ENCODE measurements at regions not wholly inside any gene's neighbourhood (a gene's known extent, or its start where the extent isn't known, plus 50 kb on each side); places are given as distances from the start of the nearest gene placed in this dataset.

DNA sequence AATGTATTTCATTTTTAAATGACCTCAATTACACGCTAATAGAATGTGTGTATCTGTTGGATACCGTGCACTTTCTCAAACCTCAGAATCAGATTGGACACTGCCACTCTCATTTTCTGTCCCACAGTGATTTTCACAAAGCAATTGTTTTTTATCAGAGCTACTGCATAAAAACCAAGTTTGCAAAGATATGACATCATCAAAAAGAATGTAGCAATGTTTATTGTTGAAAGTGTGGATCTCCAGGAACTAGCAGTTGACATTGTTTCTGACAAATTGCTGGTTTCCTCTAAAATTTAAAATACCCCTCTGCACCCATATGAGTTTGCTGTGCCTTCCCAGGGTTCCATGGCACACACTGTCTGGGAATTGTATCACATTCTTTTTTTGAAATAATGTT lies 362.7 kb upstream of the DDI1 start:
- DNase-seq = no peak

DNA sequence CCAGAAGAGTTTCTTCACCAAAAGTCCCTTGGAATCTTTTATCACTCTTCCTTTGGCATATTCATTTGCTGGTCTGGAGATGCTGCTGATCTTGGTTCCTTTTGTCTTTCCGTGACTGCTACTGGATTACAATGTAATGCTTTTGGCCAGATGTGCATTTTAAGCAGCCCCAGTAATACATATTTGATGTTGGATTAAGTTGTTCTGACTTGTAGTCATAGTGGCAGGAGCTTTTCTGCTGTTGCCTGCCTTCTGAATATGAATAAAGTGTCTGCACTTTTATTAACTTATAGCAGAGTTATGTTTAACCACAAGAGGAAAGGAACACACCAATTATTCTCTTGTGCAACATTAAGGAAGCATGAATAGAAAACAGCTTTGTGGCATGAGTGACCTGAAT lies 360.0 kb upstream of the DDI1 start:
- DNase-seq = no peak

DNA sequence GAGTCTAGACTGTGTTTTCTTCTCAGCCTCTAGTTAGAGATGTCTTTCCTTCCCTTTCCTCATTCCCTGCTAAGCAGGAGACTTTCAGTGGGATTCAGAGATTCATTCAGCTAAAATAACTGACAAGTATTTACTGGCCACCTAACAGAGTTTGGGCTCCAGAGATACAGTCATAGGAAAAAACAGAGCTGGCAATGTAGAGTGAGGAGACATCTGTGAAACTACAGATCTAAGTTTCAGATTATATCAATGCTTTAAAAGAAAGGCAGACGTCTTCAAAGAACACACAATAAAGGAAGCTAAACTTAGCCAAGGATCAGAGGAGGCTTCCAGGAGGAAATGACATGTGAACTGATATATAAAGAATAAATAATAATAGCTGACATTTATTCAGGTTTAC lies 355.6 kb upstream of the DDI1 start:
- no peak for DNase-seq

DNA sequence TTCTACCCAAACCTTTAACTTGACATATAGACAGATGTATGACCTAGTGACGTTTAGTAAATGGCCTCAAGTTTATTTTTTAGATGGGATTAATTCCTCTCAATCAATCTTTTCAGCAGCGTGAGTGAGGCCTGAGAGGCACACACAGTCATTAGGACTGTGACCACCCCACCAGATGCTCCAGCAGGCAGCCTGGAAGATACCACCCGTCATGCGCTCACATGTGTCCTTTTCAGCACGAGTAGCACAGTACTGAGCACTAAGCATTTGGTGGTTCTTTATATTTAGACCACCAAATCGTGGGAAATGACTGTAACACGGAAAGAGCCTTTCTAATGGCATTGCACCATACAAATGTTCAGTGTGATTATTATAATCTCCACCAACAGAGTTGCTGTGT lies 354.6 kb upstream of the DDI1 start:
- DNase-seq = no peak

DNA sequence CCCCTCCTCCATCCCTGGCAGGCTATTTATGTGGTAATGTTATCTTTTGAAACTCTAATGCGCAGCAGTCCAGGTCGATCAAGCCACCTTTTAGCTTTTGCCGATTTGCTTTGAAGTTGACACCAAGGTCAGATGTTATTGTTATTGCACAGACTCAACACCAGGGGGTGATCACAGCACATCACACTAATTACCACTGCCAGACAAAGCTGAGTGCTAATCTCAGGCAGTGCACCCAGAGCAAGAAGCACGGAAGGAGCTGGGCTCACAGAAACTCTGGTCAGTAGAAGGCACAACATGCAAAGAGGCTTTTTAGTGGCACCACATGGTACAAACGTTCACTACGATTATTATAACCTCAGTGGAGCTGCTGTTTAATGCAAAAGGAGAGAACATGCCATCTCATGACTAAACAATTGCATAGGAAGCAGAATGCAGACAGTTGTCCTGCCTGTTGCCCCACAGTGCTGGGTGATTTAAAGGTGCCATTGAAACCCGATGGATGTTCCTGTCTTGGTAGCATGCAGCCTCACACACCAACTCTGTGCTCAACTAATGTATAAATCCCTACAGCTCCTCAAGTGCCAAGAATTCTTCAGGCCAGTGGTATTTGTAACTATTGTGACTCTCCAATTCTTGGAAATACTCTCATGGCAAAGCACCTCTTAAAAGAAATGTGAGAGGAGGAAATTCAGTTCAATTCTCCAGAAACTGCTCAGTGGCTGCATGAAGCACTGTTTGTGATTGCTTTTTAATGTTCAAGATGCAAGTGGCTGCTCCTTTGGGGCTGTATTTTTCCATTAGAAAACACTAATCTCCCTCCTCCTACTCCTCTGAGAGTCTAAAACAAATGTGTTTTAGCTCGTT lies 353.9 kb upstream of the DDI1 start:
- peak; percentile 2 to 5 for DNase-seq

DNA sequence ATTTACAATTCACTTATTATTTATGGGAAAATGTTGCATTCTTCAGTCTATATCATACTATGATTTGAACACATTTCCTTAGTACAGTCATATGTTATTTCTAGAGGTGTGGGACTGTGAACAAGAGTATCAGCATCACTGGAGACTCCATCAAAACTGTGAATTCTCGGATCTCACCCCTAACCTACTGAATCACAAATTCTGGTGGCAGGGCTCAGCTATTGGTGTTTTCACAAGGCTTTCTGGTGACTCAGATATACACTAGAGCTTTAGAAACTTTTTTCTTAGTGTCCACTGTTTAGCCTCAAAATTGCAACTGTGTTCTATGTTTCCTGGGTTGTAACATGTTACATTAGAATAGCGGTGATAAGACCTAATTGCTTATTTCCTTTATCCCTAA lies 352.9 kb upstream of the DDI1 start:
- no peak for DNase-seq

DNA sequence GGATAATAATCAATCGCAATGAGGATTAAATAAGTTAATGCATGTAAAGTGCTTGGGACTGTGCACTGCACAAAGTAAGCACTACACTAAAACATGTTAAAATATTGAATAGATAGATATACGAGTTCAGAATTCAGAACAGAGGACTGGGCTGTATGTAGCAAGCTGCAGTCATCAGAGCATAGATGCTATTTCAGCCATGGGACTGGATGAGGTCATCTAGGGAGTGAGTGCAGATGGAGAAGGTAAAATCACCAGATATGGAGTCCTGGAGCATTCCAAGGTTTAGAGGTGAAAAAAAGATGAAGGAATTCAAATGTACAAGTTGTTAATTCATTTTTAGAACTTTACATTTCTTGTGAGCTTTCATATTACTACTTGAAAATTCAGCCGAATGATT lies 347.5 kb upstream of the DDI1 start:
- DNase-seq = no peak

DNA sequence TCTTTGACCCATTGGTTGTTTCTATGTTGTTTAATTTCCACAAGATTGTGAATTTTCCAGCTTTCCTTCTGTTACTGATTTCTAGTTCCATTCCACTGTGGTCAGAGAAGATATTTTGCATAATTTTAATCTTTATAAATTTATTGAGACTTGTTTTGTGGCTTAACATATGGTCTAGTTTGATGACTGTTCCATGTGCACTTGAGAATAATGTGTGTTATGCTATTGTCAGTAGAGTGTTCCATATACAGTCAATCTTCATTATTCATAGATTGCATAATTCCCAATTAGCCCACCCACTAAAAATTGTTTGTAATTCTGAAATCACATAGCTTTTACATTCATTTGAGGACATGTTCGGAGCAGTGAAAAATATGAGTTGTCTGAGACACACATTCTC lies 346.1 kb upstream of the DDI1 start:
- no peak for DNase-seq

DNA sequence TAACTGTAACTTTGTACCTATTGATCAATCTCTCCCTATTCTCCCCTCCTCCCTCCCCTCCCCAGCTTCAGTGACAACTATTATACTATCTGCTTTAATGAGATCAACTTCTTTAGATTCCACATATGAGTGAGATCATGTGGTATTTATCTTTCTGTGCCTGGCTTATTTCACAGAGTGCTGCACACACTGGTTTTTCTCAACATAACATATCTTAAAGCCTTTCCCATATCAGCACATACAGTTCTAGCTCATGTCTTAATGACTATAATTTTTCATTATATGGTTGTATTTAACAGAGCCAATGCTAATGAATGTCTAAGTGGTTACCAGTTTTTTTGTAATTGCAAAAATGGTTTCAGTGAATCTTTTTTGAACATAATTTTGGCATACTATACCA lies 340.3 kb upstream of the DDI1 start:
- no peak for DNase-seq

DNA sequence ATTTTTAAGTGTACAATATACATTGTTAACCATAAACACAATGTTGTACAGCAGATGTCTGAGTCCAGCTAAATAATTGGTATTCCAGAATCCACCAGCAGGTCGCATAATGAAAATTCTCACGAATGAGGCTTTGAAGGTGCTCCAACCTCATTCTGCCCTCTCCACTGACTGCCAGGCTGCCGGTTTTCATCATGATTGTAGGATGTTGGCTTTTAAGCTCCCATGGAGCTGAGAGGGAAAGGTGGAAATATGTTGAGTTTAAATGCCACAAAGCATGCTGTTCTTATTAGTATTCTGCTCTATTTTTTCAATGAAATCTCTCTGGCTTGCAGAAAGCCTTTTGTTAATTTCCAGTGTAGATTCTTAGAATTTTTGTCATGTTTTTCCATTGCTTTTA lies 337.2 kb upstream of the DDI1 start:
- DNase-seq = no peak

DNA sequence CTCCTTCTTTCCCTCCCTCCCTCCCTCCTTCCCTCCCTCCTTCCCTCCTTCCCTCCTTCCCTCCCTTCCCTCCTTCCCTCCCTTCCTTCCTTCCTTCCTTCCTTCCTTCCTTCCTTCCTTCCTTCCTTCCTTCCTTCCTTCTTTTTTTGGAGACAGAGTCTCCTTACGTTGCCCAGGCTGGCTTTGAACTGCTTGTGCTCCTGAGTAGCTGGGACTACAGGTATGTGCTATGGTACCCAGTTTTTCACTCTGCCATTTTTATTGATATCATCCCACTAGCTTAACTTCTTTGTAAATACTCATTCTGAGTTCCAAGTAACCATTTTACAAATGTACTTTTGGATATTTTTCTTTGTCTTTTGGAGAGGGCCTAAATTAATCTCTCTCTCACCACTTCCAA lies 336.8 kb upstream of the DDI1 start:
- no peak for DNase-seq

DNA sequence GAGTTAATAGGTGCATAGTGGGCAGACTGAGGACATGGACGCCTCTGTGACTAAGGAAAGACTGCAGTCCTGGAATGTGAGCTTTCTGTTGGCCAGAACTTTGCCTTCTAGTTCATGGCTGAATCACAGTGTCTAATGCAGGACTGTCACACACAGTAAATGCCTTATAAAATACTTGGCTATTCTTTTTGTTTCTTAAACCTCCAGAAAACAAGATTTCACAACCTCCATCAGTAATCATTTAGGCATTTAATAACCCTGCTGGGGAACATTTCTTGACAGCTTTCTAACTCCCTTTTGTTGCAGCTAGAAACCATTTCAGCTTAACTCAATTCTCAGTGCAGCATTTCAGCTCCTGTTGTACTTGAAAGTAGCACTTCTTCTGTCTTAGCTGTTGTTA lies 335.8 kb upstream of the DDI1 start:
- DNase-seq = no peak

DNA sequence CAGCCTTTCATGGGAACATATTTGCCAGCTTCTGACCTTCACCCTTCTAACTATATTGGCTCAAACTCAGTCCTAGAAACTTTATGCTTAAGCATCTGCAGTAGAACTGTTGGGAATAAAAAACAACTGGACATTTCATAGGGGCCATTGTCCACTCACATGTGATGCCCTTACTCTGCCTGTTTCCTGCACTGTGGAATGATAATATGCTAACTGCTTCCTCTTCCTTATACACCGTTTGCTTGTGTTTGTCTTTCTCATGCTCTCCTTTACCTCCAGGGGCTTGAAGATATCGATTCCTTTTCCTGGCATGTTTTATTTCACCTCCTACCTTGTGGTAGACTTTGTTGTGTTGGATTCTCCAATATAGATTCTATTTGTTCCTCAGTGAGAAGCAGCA lies 333.0 kb upstream of the DDI1 start:
- no peak for DNase-seq

DNA sequence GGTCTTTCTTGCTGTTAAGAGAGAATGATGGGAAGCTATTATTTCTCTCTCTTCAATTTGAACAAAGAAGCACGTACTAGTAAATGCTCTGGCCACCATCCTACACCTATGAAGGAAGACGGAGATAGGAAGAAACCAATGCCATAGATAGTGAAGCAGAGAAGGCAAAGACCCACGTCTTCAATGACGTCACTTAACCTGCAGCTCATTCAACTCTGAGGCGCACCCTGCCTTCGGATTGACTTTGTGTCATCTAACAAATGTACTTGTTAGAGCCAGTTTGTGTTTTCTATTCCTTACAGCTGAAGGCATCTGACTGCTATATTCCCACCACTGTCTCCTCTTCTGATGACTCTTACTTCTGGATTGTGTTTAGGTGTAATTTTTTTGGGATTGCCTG lies 332.5 kb upstream of the DDI1 start:
- no peak for DNase-seq

DNA sequence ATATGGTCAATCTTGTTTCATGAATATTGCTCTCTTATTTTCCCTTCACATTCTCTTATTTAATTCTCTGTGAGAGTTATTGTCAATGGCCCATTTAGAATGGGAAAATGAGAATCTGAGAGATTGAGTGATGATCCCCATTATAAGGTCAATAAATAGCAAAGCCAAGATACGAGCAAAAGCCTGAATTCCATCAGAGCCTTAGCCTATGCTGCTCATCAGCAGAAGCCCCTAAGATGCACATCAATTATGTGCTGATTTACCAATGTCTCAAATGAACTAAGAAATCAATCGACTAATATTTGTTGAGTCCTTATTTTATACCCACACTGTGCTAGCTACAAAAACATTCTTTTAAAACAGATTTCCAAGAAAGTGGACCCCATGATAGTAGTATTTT lies 330.8 kb upstream of the DDI1 start:
- no peak for DNase-seq

DNA sequence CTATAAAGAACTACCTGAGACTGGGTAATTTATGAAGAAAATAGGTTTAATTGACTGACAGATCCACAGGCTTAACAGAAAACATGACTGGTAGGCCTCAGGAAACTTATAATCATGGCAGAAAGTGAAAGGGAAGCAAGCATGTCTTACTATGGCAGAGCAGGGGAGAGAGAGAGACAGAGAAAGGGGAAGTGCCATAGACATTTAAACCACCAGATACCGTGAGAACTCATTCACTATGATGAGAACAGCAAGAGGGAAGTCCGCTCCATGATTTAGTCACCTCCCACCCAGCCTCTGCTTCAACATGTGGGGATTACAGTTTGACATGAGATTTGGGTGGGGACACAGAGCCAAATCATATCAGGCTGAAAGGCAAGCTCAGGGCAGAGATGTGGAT lies 327.1 kb upstream of the DDI1 start:
- DNase-seq = no peak

DNA sequence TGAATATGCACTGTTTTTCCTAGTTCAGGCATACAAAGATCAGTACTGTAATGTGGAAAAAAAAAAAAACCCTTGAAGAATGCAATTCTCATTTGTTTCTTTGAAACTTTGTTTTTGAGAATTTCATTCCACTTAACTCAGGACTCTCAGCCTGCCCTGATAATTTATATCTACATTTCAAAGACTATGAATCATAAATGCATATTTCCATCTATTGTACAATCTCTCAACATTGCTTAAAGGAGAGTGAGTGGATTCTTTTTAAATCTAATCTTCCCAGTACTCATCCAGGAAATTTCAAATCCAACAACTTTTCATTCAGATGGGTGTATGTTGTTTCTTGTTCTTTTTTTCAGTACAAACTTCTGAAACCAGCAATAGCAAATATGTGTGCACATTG lies 322.2 kb upstream of the DDI1 start:
- DNase-seq = no peak

DNA sequence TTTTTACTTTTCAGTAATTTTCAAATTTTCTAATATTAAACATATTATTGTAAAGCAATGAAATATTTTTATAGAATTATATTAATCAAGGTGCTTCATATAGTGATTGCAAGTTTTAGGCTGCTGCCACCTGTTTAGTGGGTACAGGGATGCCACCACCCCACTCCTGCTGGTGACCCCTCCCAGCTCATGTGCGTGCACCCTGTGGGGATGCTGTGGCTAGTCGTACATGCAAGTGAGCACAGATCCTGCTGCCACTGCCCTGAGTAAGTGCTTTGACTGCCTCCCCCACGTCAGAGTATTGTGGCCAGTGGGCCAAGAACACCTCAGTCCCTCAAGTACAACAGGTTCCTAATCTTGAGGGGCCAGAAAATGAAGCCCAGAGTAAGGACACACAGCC lies 320.1 kb upstream of the DDI1 start:
- DNase-seq = no peak

DNA sequence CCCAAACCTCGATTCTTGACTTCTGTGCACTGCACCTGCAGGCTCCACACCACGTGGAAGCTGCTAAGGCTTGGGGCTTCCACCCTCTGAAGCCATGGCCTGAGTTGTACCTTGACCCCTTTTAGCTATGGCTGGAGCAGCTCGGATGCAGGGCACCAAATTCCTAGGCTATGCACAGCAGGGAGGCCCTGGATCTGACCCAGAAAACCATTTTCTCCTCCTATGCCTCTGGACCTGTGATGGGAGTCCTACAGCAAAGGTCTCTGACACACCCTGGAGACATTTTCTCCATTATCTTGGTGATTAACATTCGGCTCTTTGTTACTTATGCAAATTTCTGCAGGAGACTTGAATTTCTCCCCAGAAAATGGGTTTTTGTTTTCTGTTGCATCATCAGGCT lies 309.2 kb upstream of the DDI1 start:
- no peak for DNase-seq

DNA sequence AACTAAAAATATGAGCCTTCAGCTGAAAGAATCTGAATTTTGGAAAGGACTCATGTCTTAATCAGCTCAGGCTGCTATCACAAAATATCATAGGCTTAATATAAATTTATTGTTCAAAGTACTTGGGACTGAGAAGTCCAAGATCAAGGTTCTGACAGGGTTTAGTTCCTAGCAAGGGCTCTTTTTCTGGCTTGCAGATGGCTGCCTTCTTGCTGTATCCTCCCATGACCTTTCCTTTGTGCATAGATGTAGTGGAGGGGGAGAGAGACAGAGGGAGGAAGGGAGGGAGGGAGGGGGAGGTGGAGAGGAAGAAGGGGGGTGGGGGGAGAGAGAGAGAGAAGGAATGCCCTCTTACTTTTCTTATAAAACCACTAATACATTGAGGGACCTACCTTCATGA lies 306.8 kb upstream of the DDI1 start:
- no peak for DNase-seq

DNA sequence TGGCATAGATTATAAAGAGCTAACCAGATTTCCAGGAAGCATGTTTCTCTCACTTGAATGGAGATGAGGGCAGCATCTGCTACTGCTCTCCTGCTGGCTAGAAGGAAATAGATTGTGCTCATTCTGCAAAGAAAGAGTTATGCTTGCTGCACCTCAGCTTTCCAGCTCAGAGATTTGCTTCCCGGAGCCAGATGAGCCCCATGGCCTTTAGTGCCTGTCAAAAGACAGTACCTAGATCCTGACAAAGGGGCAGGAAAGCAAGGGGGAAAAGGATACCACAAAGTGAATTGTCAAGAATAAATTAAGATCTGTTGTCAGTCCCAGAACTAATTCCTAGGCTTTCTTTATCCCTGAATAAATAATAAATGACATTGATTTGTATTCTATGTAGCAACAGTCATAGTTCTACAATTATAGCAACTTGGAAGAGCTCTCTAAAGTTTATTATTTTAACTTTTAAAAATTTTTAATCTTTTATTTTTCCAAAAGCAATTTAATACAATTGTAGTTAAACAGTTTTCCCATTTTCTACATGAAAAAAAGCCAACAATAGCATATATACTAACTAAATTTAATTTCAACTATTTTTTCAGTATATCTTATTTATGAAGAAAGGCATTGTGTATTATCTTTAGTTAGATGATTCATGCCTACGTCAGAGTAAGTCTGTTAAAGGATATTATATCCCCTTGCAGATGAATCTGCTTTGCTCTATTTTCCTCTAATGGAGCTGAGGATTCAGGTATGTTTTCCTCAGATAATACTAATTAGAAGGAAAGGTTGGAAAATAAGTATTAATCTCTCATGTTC lies 306.1 kb upstream of the DDI1 start:
- no peak for DNase-seq

DNA sequence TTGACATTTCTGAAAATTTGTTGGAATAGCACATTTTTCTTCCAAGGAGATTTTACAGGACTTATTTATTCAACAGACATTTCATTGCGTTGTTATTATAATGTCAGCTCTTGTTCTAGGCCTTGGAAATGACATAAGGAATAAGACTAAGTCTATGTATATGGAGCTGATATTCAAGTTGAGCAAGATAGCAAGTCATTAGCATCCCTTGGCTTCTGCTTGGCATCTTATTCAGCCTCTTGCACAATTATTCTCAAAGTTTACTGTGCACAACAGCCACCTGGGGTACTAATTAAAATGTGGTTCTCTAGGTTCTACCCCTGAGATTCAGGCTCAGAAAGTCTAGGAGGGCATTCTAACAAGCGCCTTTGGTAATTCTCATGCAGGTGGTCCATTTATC lies 304.8 kb upstream of the DDI1 start:
- DNase-seq = no peak

DNA sequence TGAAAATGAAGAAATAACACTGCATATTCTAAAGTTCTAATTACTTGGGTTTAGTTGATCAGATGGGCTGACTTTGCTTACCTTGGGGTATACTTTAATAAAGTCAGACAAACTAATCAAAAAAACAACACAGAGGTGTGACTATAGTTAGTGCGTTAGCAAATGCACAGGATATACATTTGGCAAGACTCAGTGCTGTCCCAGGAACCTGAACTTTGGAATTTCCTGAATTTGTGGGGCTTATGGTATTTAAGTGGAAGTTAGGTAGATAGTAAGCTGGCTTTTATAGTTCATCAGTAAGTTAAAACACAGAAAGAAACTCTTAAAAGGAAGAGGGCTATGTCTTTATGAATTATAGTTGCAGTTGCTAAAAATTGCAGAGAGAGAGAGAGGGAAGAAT lies 302.6 kb upstream of the DDI1 start:
- DNase-seq = no peak

DNA sequence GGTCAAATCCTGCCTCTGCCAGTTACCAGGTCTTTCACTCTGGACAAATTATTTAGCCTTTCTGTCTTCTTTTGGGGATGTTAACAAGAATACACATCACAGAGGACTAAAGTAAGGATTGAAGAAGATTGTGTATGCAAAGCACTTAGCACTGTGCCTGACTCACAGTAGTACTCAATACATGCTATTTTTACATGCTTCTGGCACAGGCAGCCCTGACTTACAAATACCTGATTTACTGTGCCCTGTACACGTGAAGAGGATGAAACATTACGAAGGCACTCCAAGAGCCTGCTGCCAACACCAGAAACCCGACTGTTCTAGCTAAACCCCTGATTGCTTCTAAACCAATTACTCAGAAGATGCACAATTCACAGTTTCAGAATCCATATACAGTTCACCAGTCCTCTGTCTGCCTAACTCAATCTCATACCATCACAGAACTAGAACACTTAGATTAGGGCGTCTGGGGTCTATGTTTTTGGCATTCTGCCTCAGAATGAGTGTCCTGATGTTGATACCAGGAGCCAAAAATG lies 300.9 kb upstream of the DDI1 start:
- DNase-seq = no peak

Data from bone marrow (tissue), 2 donors.